Heart left ventricle (tissue), 16 donors: ENCODE measurements at regions not wholly inside any gene's neighbourhood (a gene's known extent, or its start where the extent isn't known, plus 50 kb on each side); places are given as distances from the start of the nearest gene placed in this dataset.

Source experiments
- ATAC-seq, 4 donors: fragments of 200-7000 bp; cut with Tn5 transposase; one replicate each; pipeline ENCODE4 v1.9.1; 2020 to 2022; ENCODE audit warnings: moderate library complexity in 4 of 4, mild to moderate bottlenecking in 3 of 4, moderate number of reproducible peaks in 1 of 4
- DNase-seq, 5 donors: peaks; one replicate each; pipeline ENCODE4 v3.0.0-alpha.2; 2020
- H3K27ac ChIP-seq, 12 donors: fragments of 200-600 bp; sonication (generic) in 4 of 12; one replicate each; pipeline versions ENCODE4 v1.5.0 to v1.8.0; 2016 to 2022; ENCODE audit warnings: mild to moderate bottlenecking in 2 of 12
- H3K27me3 ChIP-seq, 9 donors: fragments of 200-600 bp; sonication (generic) in 2 of 9; one replicate each; pipeline versions ENCODE4 v1.5.1 to v1.8.0; 2016 to 2022; ENCODE audit warnings: mild to moderate bottlenecking in 3 of 9
- H3K36me3 ChIP-seq, 9 donors: fragments of 200-600 bp; sonication (generic) in 2 of 9; one replicate each; pipeline versions ENCODE4 v1.5.0 to v1.8.0; 2018 to 2022; ENCODE audit warnings: mild to moderate bottlenecking in 2 of 9
- H3K4me1 ChIP-seq, 12 donors: fragments of 200-600 bp; sonication (generic) in 4 of 12; one replicate each; pipeline versions ENCODE4 v1.5.0 to v1.8.0; 2016 to 2022; ENCODE audit warnings: mild to moderate bottlenecking in 3 of 12
- H3K4me3 ChIP-seq, 12 donors: fragments of 200-600 bp; sonication (generic) in 4 of 12; one replicate each; pipeline versions ENCODE4 v1.5.0 to v1.8.0; 2017 to 2022; ENCODE audit warnings: mild to moderate bottlenecking in 9 of 12, moderate library complexity in 4 of 12
- H3K9me3 ChIP-seq, 12 donors: fragments of 200-600 bp; sonication (generic) in 4 of 12; one replicate each; pipeline versions ENCODE4 v1.5.0 to v1.8.0; 2016 to 2022; ENCODE audit warnings: mild to moderate bottlenecking in 1 of 12
- CTCF ChIP-seq, 12 donors: fragments of 200-600 bp; sonication (generic) in 4 of 12; IDR thresholded peaks; one replicate each; pipeline versions ENCODE4 v1.5.0 to v1.8.0; 2018 to 2022; ENCODE audit warnings: antibody characterized with exemption in 12 of 12, mild to moderate bottlenecking in 5 of 12
- POLR2A ChIP-seq, 2 donors: fragments of 450-650 bp; IDR thresholded peaks; one replicate each; pipeline ENCODE4 v1.6.1; 2017; ENCODE audit warnings: antibody characterized with exemption in 2 of 2, mild to moderate bottlenecking in 2 of 2, moderate library complexity in 2 of 2
- WGBS, 4 donors: extraction: QIAGEN DNeasy Blood & Tissue Kit in 2 of 4; methylation state at CpG; one replicate each; pipeline versions ENCODE4 v1.1.5 to v1.1.7; 2013 to 2018; 5-methylcytosine and 5-hydroxymethylcytosine counted together
- intact Hi-C, 10 donors: fragments of 100-400 bp; cut with DNase I; formaldehyde crosslinking; loops; one replicate each; pipeline versions ENCODE4 v1.11.1 to v1.14.2; 2022
- donor health status: ischemic (EF 13 %, LVEDD 7.1; RV severe dilation, severe dysfunction).
- donor health status: healthy with polysubstance abuse.
- donor health status: DM: no; HTN: yes; CAD: no.
- donor health status: DM: no; HTN: no; CAD: no.
- donor health status: ischemic (EF 25% LVEDD 6.9; RV normal size, moderate dysfunction).
- donor health status: ischemic (EF 25% LVEDD 5.7; RV mildly dilated, moderate dysfunction).
- donor health status: healthy.
- donor health status: DM: yes; HTN: yes; CAD: no.
- donor health status: ischemic (EF 35%, LVEDD 5.7; RV mildly dilated, moderate dysfunction).
- donor health status: nonischemic (EF 11% LVEDD 7.7; RV severe dilation, severe dysfunction).
- donor health status: DM: yes; HTN: yes; CAD: no.
- donor health status: PGD.
- donor health status: ischemic (EF 29% LVEDD 5.4; RV normal size, mild dysfunction).
- donor health status: nonischemic (EF 23%, LVEDD 6.1; RV moderate dilation, normal function).

GRCh38 chr21:24941316-24942185, 665.7 kb downstream of the MRPL39 start:
- ATAC-seq (no peak), DNase-seq (no peak)
- intact Hi-C loops, result no loop called here
- no peaks in the 10 kb centered on the region for H3K9me3 ChIP-seq
- 56 to 62% (median 61%) methylated on average over 4 of the region's 4 CpGs for WGBS, 4 donors
- no peaks in the 10 kb centered on the region for H3K36me3 ChIP-seq
- no peaks in the 10 kb centered on the region for H3K27me3 ChIP-seq
- H3K27ac ChIP-seq, result no peak overlapping the region
- H3K4me1 ChIP-seq, result no peaks in the 10 kb centered on the region
- no peak for TF ChIP-seq POLR2A (IDR thresholded peaks at IDR 0.05)
- no peak for TF ChIP-seq CTCF (IDR thresholded peaks at IDR 0.05)
- H3K4me3 ChIP-seq, result no peak overlapping the region

- no peak for ATAC-seq
- intact Hi-C loops, result no loop called here
- 76 to 96% (median 88%) methylated on average over 1 of the region's 1 CpG for WGBS, 4 donors
Measured at GRCh38 chr21:24939291-24939690, 668.0 kb downstream of the MRPL39 start.

GRCh38 chr21:24938573-24938972, 668.7 kb downstream of the MRPL39 start:
- Histone ChIP-seq H3K27ac (no peak overlapping the region), H3K27me3 (no peaks in the 10 kb centered on the region), H3K4me3 (no peak overlapping the region), H3K36me3 (no peaks in the 10 kb centered on the region), H3K4me1 (no peaks in the 10 kb centered on the region), H3K9me3 (no peaks in the 10 kb centered on the region)
- TF ChIP-seq CTCF (IDR thresholded peaks at IDR 0.05) (no peak), POLR2A (IDR thresholded peaks at IDR 0.05) (no peak)
- WGBS, 4 donors, result 47 to 62% (median 58%) methylated on average over 5 of the region's 5 CpGs
- ATAC-seq (no peak), DNase-seq (no peak)
- intact Hi-C loops, result no loop called here

More at GRCh38 chr21:24939291-24939690, 668.0 kb downstream of the MRPL39 start:
- Histone ChIP-seq H3K4me1 (no peaks in the 10 kb centered on the region), H3K27ac (no peak overlapping the region), H3K4me3 (no peak overlapping the region), H3K9me3 (no peaks in the 10 kb centered on the region), H3K36me3 (no peaks in the 10 kb centered on the region), H3K27me3 (no peaks in the 10 kb centered on the region)
- no peak for DNase-seq
- TF ChIP-seq CTCF (IDR thresholded peaks at IDR 0.05) (no peak), POLR2A (IDR thresholded peaks at IDR 0.05) (no peak)

- TF ChIP-seq POLR2A (IDR thresholded peaks at IDR 0.05), result no peak
- no peak for TF ChIP-seq CTCF (IDR thresholded peaks at IDR 0.05)
- H3K27ac ChIP-seq, result no peak overlapping the region
- DNase-seq, result no peak
- intact Hi-C loops, result no loop called here
- no peaks in the 10 kb centered on the region for H3K4me1 ChIP-seq
- H3K4me3 ChIP-seq, result no peak overlapping the region
- H3K36me3 ChIP-seq, result no peaks in the 10 kb centered on the region
- H3K27me3 ChIP-seq, result no peaks in the 10 kb centered on the region
- ATAC-seq, result no peak
- H3K9me3 ChIP-seq, result no peaks in the 10 kb centered on the region
- 64 to 74% (median 67%) methylated on average over 2 of the region's 2 CpGs for WGBS, 4 donors
Measured at GRCh38 chr21:24935991-24936390, 671.3 kb downstream of the MRPL39 start.
